GM21528 (cell line): ENCODE measurements at regions not wholly inside any gene's neighbourhood (a gene's known extent, or its start where the extent isn't known, plus 50 kb on each side); places are given as distances from the start of the nearest gene placed in this dataset.
"Not testable (repeated sequence)": the region's sequence is repeated elsewhere in the genome, so short reads cannot be mapped to it uniquely, and the experiment has no call there.

Source experiments
- ATAC-seq: cut with Tn5 transposase; IDR thresholded peaks from one replicate; pipeline ENCODE4 v1.9.1; 2021; ENCODE audit warnings: mild to moderate bottlenecking, moderate library complexity; ENCODE audit not compliant: unreplicated experiment, low FRiP score

GRCh38 chrX:74181976-74182375, 122.0 kb upstream of the ZCCHC13 start:
- ATAC-seq: not testable (repeated sequence)

DNA sequence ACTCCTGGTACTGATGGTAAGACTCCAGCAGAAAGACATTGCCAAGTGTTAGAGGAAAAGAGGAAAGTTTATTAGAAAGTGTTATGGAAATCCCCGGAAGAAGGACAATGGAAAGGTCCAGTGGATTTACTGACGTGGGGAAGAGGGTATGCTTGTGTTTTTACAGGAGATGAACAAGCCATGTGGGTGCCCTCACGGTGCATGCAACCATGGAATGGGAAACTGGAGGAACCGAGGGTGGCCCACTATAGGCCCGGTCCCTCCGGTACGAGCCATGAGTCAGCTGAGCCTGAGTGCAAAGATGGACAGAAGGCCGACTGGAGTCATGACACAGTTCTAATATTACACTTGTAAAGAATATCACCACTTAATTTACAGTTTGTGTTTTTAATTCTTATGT, 123.3 kb upstream of the ZCCHC13 start:
- ATAC-seq: no peak

DNA sequence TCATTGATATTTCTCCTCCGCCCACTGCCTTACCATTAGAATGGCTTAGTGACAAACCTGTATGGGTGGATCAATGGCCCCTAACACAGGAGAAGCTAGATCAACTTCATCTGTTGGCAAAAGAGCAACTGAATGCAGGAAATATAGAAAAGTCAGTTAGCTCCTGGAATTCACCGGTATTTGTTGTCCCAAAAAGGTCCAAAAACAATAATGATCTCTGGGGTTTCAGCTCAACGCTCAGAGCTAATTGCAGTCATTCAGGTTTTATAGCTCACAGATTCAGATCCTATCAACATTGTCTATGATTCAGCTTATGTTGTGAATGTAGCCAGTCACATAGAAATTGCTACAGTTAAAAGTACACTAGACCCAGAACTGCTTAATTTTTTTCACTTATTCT, 124.0 kb upstream of the ZCCHC13 start:
- ATAC-seq: no peak

DNA sequence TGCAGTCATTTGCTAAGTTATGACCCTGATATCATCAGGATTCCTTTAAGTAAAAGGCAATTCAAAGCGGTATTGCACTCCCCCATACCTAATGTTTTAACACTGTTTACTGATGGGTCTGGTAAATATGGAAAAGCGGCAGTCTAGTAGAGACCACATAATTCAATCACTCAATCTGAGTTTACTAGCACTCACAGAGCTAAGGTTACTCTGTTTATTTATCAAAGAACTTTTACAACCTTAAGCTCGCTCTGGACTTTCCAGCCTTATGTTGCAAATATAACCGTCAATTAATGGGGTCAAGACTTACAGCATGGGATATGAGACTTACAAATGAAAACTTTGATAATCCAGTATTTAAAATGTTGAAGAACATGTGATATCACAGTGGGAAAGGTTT, 124.5 kb upstream of the ZCCHC13 start:
- ATAC-seq: no peak

DNA sequence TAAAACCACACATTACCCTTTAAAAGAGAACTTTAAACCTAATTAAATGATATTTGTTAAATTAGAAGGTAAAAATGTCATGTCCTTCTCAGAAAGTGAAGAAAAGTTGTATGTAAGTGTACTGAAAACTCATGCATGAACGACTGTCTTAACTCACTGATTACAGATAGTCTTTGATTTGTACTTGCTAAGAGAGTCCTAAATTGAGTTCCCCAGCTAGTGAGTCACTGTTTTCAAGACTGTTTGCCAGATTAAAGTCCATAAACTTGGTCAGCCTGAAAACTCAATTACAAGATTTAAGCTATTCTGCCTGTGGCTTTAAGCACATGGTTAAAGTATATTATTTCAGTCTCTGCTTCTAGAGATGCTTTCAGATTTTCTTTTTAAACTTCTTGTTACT, 124.9 kb upstream of the ZCCHC13 start:
- no peak for ATAC-seq

- no peak for ATAC-seq
Measured at GRCh38 chrX:74178536-74178935, 125.4 kb upstream of the ZCCHC13 start.

GRCh38 chrX:74171465-74171864, 132.5 kb upstream of the ZCCHC13 start:
- no peak for ATAC-seq

DNA sequence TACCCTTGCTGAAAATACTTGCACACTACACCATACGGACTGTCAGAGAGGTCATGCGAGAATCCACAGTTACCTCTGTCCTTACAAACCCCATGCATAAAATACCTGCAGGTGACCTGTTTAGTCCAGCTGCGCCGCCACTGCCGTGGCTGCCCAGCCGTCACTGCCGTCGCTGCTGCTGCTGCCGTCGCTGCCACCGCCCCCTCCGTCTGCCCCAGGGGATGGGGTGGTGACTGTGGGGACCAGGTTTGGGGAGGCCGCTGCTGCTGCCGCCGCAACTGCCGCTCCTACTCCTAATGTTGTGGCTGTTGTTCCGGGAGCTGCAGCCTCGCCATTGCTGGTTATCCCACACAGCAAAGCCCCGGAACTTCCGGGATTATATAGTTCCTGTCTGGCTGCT, 141.8 kb upstream of the ZCCHC13 start:
- ATAC-seq: no peak

- no peak for ATAC-seq
Measured at GRCh38 chrX:74160816-74161215, 143.2 kb upstream of the ZCCHC13 start.

GRCh38 chrX:74160358-74160757, 143.6 kb upstream of the ZCCHC13 start:
- no peak for ATAC-seq

DNA sequence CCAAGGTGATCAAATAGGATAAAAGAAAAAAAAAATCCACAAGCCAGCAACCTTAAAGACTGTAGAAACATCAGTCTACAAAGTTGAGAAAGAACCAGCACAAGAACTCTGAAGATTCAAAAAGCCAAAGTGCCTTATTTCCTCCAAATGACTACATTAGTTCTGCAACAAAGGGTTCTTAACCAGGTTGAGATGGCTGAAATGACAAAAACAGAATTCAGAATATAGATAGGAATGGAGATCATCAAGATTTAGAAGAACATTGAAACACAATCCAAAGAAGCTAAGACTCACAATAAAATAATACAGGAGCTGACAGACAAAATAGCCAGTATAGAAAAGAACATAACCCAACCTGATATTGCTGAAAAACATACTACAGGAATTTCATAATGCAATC, 156.5 kb upstream of the ZCCHC13 start:
- ATAC-seq: no peak

DNA sequence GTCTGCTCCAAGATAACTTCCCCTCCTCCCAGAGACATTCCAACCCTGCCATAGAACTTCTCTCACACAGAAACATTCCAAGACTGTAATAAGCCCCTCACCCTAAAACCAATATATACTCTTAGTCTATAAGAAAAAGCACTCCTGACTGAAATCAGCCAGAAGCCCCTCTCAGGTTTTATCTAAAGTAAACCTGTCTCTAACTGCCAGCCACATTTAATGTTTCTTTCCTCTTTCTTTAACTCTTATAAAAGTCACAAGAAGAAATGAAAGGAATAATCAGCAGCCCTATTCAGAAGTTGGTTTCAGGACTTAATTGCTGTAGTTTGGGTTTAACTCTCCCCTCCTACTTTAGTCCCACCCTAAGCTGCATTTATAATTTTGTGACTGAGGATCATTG, 165.0 kb upstream of the ZCCHC13 start:
- no peak for ATAC-seq

DNA sequence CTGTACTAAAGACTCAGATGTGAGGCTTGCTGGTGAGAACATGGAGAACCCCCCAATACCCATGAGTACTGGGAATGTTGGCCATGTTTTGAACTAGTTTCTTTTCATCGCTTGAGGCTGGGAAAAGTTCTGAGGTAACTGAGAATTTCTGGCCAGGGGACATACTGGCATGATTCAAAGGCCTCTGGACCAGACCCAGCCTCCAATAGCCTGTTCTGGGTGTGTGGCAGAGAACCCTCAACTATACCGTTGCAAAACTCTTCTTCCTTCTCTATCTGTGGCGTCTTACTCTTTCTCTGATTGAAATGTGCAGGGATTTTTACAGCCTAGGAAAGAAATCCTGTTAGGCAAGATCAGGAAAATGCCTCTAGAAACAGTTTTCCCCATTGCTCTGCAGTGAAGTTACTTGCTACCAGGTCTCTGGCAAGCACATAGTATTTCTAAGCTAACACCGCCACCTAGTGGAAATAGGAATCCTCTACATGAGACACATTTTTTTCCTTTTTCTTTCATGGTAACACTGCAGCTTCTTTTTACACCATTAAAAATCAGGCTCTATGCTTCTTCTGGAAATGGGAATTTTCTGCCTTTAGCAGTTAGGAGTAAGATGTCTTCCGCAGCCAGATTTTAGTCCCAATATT, 170.7 kb upstream of the ZCCHC13 start:
- ATAC-seq: no peak

GRCh38 chrX:74132280-74132679, 171.7 kb upstream of the ZCCHC13 start:
- ATAC-seq: no peak

DNA sequence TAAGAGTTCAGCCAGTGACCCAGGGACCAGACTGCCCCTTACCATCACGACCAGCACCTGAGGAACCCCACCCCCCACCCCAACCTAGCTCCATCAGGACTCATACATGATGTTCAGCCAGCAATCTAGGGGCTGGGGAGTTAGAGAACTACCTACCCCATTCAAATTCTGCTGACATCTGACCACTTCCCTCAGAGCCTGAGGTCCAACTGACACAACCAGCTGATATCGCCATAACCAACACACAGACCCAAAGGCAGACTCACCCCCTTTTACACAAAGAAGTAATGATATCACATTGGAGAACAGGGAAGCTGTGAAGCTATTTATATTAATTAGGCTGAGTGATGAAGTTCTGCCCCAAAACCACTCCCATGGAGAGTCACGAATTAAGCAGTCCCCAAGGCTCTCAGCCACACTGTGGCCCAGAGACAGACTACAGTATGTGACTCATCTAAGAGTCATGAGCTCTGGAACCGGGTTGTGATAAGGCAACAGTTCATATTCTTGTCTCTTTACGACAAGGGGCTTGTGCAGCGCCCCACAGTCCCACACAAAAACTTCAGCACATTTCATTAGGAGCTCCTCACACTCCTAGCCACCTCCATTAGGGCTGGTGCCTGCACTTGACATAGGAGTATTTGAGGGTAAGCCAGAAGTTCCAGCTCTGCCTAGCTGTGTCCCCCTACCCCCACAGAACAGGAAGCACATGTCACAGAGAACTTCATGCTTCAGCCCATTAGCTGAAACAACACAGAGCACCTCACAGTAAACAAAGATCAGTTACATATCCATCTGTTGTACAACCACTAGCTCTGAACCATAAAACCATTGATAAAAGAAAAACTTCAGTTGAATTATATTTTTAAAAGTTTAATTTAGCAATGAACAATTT, 184.7 kb upstream of the ZCCHC13 start:
- no peak for ATAC-seq

- ATAC-seq: no peak
Measured at GRCh38 chrX:74117962-74118902, 185.7 kb upstream of the ZCCHC13 start.

GRCh38 chrX:74111245-74111644, 192.7 kb upstream of the ZCCHC13 start:
- ATAC-seq: no peak

GRCh38 chrX:74107666-74108065, 196.3 kb upstream of the ZCCHC13 start:
- ATAC-seq: no peak

DNA sequence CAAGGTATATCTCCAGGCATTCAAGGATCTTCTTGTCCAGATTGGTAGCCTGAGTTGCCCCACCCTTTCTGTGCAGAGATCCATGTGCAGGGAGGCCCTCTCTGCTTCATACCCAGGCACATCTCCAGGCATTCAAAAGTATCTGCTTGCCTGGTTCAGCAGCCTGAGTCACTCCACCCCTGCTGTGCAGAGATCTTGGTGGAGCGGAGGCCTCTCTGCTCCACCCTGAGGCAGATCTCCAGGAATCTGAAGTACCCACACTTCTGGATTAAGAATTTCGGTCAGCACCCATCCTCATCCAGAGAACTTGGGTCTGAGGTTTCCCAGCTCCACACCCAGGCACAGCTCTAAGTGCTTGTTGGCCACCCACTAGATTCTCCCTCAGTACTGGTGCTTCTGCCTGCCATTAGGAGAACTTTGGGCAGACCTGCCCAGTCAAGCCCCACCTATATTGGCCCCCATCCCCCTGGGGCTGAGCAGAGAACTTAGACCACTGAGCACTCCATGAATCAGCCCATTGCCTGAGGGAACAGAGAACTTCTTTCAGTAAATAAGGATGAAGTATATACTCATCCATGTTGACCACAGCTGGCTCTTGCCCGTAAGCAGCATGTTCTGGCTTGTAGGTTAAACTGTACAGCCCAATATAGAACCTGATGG, 199.5 kb upstream of the ZCCHC13 start:
- no peak for ATAC-seq

DNA sequence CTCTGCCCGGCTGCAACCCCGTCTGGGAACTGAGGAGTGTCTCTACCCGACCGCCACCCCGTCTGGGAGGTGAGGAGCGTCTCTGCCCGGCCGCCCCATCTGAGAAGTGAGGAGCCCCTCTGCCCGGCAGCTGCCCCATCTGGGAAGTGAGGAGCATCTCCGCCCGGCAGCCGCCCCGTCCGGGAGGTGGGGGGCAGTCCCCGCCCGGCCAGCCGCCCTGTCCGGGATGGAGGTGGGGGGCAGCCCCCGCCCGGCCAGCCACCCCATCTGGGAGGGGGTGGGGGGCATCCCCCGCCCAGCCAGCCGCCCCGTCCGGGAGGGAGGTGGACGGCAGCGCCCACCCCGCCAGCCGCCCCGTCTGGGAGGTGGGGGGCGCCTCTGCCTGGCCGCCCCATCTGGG, 205.6 kb upstream of the ZCCHC13 start:
- ATAC-seq: not testable (repeated sequence)
